ENCODE measurements at regions not wholly inside any gene's neighbourhood (a gene's known extent, or its start where the extent isn't known, plus 50 kb on each side); places are given as distances from the start of the nearest gene placed in this dataset.

GRCh38 chr3:59644479-59645402 lies 594.9 kb upstream of the CFAP20DC start:
- no peak for DNase-seq

DNA sequence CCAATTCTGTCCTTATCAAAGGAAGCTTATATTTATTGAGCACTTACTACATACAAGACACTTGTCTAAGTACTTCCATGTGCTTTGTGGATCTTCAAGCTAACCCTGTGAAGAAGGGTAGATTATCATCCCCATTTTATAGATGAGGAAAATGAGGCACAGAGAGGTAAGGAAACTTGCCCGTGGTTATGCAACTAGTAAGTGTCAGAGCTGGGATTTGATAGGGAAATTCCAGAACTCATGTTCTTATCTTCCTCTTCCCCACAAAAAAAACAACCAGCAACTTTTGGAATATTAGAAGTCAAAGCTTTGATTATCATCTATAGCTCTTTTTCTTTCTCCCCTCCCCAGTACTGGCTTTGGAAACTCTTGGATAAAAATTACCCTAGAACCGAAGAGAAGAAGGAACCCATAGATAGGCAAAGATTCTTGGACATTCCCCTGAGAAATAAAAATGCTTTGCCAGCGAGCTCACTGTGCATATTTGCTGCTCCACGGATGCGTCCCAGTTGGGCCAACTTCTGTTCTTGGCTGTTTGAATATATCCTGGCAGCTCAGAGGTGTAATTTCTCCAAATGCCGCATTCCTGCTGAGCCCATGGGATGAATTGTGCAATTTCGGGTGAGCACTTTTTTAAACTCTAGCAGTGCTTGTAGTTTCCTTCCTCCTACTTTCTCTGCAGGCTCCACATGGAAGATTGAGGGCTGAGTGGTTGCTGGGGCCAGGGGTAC lies 591.5 kb upstream of the CFAP20DC start:
- DNase-seq = no peak

GRCh38 chr3:59632760-59633573 lies 583.1 kb upstream of the CFAP20DC start:
- no peak for DNase-seq

- DNase-seq = no peak
Observed at GRCh38 chr3:59631482-59631881, 581.7 kb upstream of the CFAP20DC start.

- no peak for DNase-seq
Observed at GRCh38 chr3:59621037-59621436, 571.2 kb upstream of the CFAP20DC start.

DNA sequence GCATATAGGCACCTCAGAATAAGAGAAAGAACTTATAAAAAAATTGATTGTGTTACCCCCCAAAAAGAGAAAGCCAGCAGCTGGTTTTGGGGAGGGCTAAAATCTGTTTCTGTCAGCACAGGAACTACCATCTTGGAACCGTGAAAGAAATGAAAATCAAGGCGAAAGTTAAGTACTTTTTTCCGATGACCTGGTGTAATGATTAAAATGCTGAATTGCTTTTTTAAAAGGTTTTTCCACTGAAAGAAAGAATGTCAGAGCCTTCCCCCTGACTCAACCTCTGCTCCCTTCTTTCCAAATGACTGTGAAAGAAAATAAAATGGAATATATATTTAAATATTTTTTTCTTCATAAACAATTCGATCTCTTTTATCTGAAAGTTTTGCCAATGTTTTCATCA lies 570.5 kb upstream of the CFAP20DC start:
- DNase-seq = no peak

DNA sequence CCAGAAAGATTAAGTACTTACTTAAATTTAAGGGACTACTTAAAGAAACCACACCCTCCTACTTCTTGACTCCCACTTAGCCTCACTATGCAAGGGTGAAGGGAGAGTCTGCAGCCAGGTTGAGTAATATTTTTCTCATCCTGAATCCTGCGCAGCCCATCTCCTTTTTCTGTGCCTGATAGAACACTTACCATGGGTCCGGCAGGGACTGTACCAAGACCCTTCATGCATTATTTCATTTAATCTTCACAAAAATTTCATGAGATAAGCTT lies 562.6 kb upstream of the CFAP20DC start:
- DNase-seq = no peak

- no peak for DNase-seq
Observed at GRCh38 chr3:59611649-59612443, 562.0 kb upstream of the CFAP20DC start.

DNA sequence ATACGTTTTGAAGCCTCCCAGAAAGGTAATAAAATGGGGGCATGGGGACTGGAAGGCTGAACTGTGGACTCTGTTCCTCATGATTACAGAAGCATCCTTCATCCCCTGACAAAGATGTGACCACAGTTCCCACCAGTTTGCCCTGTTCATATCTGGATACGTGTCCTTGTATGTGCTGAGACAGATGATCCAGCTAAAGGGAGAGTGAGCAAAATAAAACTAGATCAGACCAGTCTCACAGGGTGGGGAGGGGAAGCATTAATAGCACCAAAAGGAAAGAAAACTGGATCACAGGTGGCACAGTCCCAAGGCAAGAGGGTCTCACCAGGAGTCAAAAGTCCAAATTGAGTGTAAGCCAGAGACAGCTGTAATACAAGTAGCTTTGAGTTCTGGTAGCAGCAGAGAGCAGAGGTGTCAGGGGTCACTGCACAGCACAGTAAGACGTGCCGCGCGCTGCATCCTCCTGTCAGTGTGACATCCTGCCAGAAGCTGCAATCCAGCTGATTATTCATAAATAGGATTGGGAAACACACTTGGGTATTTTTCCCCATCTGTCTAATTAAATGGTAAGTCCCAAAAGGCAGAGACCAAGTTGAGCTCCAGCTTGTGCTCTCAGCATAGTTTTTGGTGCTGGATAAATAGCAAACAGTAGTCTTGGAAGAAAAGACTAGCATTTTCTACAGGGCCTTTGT lies 560.0 kb upstream of the CFAP20DC start:
- no peak for DNase-seq

GRCh38 chr3:59608356-59608755 lies 558.5 kb upstream of the CFAP20DC start:
- DNase-seq = no peak

DNA sequence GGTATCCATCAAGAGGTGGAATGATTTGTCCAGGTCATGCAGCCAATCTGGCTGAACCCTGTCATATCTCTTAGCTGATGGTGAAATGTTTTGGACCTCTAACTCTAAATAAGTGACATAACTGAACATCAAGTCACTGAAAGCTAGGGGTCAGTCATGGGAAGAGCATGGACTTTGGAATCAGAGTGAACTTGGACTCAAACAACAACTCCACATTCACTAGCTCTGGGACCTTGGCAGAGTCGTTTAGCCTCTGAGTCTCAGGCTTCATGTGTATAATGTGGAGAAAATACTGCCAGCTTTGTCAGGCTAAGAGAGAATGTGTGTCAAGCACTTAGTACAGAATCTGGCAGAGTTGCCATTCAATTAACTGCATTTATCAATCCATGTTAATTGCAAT lies 557.8 kb upstream of the CFAP20DC start:
- no peak for DNase-seq

GRCh38 chr3:59606638-59607266 lies 556.9 kb upstream of the CFAP20DC start:
- DNase-seq = no peak

GRCh38 chr3:59605944-59606534 lies 556.2 kb upstream of the CFAP20DC start:
- no peak for DNase-seq

- DNase-seq = no peak
Observed at GRCh38 chr3:59605318-59605717, 555.5 kb upstream of the CFAP20DC start.

DNA sequence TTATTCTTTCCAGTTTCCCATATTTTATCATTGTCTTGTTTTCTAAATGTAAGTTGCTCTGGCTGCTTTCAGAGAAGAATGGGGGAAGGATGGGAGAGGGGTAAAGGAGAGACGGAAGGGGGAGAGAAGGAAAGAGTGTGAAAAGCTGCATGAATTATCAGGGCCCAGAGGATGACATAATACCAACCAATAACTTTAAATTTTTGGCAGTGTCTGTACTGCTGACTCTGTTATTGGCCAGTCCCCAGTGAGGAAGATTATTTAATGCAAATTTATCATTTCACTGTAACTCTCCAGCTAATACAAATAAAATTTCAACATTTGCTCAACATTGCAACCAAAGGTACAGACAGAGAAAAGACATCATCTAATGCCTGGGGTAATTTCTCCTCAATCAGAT lies 551.7 kb upstream of the CFAP20DC start:
- DNase-seq = no peak

GRCh38 chr3:59600631-59601030 lies 550.8 kb upstream of the CFAP20DC start:
- no peak for DNase-seq

DNA sequence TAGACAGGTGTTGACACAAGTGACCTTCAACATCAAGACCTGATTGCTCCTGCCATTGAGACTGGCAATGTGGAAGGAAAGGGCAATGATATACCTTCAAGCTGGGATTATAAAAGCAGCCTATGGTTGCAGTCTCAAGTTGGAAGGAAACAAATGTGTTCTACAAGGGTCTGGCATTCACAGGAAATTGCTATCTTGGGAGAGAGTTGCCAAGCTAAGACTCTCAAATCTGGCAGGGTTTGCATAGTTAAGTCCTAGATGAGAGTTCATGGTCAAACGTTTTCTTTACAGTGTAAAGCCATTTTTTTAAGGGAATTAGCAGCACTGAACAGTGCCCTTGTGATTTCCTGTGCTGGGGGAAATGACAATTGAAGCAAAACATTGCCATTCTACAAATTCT lies 546.9 kb upstream of the CFAP20DC start:
- no peak for DNase-seq

DNA sequence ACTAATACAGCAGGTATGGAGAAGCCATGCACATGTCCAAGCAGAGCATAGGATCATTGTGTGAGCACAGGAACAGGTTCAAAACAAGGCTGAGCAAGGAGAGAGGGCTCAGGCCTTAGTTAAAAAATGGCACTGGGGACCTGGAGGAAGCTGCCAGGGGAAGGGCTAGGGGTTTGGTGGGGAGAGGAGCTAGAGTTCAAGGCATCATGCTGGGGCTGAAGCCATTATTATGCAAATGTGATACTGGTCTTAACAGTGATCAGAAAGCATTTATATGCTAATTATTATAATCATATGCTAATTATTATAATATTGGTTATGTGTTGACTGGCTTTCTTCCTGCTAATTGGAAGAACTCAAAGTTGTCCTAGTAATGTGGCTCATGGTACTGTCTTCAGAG lies 546.0 kb upstream of the CFAP20DC start:
- no peak for DNase-seq

- DNase-seq = no peak
Observed at GRCh38 chr3:59593380-59593779, 543.6 kb upstream of the CFAP20DC start.

DNA sequence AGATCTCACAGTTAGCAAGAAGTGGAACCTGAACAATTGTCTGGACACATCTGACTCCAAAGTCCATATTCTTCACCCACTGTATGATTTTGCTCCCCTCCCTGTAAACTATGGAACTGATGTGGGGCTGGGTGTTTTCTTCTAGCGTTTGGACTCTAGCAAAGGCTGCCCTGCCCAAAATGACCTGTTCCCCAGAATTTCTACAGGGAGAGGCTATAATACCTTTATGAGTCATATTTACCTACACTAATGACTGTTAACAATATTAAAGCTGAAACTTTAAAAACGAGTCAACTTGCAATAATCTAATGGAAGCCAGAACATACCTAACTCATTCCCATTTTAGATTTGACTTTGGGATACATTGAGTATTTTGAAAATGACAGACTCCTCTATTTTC lies 531.2 kb upstream of the CFAP20DC start:
- DNase-seq = no peak

GRCh38 chr3:59580499-59580898 lies 530.7 kb upstream of the CFAP20DC start:
- no peak for DNase-seq

Measured in T-helper 2 cell (primary cell).